ENCODE measurements at regions not wholly inside any gene's neighbourhood (a gene's known extent, or its start where the extent isn't known, plus 50 kb on each side); places are given as distances from the start of the nearest gene placed in this dataset.
A peak's percentile ranks its signal among the peaks of the same experiment; 100 is the strongest.
"Not testable (repeated sequence)": the region's sequence is repeated elsewhere in the genome, so short reads cannot be mapped to it uniquely, and the experiment has no call there.

DNA sequence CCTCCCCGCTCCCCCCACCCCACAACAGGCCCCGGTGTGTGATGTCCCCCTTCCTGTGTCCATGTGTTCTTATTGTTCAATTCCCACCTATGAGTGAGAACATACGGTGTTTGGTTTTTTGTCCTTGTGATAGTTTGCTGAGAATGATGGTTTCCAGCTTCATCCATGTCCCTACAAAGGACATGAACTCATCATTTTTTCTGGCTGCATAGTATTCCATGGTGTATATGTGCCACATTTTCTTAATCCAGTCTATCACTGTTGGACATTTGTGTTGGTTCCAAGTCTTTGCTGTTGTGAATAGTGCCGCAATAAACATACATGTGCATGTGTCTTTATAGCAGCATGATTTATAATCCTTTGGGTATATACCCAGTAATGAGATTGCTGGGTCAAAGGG is 104.3 kb downstream of the MTPN start:
- not testable (repeated sequence) for DNase-seq

DNA sequence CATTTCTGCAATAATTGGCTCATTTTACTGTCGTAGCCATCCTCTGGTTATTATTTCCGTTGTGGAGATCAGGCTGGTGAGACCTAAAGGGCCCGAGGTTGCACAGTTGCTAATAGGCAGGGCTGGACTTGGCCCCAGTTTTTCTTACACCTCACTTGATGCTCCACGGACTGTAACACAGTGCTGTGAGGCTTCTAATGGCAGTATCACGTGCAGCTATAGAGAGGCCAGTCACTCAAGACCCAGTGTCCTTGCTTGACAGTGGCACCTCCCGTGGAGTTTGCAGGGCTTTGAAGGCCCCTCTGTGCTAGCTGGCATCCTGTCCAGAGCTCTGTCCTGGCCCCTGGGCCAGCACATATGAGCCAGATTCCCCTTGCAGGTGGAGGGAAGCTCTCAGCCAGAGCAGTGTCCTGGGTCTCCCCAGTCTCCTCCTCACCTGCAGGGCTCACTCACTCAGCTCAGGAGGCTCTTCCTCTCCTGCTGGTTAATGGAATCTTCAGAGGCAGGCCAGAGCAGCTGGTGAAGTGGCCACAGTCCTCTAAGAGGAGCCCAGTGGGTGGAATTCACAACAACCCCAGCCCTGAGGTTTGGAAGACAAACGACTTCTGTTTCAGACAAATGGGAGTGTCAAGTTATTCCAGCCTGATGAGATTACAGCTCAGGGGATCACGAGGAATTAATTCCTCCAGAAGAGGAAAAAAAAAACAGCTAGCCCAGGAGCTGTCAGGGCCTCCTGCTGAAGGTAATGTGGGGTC is 114.2 kb upstream of the FAM180A start:
- no peak for DNase-seq

DNA sequence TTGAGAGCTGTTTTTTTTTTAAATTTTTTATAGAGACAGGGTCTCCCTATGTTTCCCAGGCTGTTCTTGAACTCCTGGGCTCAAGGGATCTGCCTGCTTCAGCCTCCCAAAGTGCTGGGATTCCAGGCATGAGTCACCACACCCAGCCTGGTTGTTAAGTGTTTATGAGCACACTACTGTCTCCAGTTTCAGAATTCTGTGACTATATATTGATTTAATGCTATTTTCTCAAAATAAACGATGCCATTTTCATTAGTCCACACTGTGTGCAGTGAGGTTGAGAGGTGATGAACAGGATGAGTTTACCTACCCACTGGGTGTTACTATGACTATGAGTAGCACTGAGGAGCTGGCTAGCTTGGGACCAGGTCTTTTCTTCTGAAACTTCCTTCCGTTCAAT is 110.9 kb upstream of the FAM180A start:
- peak; percentile 47 for DNase-seq

GRCh38 chr7:135858851-135859250 is 110.2 kb upstream of the FAM180A start:
- no peak for DNase-seq

GRCh38 chr7:135858379-135858778 is 109.8 kb upstream of the FAM180A start:
- no peak for DNase-seq

- no peak for DNase-seq
Measured at GRCh38 chr7:135857519-135858274, 109.1 kb upstream of the FAM180A start.

DNA sequence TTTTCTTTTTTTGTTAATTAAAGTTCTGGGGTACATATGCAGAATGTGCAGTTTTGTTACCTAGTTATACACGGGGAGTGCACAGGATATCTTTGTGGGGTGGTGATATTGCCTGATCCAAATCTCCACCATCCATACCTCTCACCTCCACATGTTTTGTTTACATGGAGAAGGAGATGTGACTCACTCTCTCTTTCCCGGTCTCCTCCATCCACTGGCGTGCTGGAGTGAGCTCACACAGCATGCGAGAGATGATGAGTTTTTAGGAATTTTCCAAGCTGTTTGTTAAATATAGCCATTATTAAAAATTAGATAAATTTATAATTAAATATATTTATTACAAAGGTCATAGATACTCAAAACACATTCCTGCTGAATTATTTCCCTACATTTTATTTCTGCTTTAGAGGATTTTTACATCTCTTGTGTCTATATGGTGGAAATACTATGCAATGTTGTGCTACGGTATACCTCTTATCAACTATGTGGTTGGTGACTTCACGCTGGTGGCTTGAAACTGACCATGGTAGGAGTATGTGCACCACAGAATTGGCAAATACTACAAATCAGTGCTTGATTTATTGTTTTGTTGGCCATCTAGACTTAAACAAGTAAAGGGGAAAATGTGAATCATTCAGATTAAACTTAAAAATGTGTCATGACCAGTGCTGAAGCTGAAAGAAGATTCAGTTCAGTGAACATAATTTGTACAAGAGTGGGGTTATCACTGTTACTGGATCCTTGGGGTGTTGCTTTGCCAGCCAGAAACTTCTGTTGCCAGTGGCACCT is 107.9 kb upstream of the FAM180A start:
- peak; percentile 77 for DNase-seq

DNA sequence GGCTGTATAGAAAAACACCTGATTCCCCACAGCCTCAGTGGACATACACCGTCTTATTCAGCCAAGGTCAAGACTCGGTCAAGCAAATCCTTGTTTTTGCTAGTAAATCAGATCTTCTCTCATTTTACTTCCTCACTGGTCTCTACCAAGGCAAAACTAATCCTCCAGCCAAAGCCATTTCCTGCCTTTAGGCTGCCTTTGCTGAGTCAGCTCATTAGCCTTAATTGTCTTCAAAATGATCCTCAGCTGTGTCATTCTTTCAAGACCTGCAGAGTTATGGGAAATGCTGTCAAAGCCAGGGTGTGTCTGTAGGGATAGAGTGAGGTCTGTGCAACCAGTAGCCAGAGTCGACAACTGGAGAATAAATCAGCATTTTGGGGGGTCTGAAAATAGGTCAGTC is 107.2 kb upstream of the FAM180A start:
- DNase-seq: peak; percentile 70

- peak; percentile 85 for DNase-seq
Measured at GRCh38 chr7:135853499-135853898, 104.9 kb upstream of the FAM180A start.

GRCh38 chr7:135853008-135853407 is 104.4 kb upstream of the FAM180A start:
- no peak for DNase-seq

DNA sequence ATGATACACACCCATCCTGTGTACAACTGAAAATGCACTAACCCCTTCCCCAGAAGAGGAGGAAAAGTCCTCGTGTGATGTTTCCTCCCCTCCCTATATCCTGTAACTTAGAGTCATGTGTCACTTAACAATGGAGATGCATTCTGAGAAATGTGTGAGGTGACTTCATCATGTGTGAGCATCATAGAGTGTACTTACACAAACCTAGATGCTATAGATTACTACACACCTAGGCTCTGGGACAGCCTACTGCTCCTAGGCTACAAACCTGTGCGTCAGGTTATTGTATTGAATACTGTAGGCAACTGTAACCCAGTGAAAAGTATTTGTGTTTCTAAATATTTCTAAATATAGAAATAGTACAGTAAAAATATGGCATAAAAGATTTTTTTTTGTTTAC is 98.6 kb upstream of the FAM180A start:
- DNase-seq: no peak

DNA sequence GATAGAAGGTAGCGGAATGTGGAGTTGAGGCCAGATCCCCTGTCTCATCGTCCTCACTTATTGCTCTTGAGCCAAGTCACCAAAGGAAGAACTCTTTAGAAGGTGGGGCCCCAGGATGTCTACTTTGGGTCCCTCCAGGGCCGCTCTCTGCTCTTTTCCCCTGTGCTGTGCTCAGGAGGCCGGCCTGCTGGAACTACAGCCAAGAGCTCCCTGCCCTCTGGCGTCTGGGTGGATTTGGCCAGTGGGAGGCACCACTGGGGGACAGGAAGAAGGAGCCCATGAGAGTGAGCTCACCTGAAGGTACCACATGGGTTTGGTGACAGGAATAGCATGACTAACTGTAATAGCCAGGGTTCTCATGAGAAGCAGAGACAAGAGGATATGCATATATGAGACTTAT is 97.7 kb upstream of the FAM180A start:
- no peak for DNase-seq

GRCh38 chr7:135845415-135846075 is 96.9 kb upstream of the FAM180A start:
- peak; percentile 15 for DNase-seq

DNA sequence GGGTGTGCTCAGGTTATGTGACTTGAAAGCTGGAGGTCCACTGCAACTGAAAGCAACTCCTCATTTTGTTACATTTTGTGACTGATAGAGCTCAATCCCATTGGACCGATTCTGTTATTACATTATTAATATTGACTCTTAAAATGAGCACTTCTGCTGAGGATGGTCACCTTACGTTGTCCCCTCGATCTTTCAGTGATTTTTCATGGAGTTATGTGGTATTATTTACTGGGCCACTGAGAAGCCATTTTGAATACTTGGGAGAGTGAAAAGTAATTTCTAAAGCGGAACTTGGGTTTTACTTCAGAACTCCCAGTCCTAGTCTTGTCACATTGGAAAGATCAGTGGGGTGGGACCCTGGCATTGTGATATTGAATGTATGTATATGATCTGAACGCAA is 96.3 kb upstream of the FAM180A start:
- DNase-seq: no peak

DNA sequence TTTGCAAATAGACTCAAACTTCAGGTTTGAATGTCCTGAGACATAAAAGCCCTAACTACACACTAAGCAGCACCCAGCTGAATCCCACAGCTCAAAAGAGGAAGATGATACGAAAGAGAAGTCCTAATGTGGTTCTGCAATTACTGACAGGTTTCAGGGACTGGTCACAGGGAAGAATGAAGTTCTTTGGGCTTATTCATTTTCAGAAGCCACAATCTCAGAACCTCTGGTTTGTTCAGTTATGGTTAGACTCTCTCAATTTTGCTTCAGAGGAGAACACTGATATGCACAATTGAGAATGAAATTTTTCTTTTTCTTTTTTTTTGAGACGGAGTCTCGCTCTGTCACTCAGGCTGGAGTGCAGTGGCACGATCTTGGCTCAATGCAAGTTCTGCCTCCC is 94.6 kb upstream of the FAM180A start:
- no peak for DNase-seq

DNA sequence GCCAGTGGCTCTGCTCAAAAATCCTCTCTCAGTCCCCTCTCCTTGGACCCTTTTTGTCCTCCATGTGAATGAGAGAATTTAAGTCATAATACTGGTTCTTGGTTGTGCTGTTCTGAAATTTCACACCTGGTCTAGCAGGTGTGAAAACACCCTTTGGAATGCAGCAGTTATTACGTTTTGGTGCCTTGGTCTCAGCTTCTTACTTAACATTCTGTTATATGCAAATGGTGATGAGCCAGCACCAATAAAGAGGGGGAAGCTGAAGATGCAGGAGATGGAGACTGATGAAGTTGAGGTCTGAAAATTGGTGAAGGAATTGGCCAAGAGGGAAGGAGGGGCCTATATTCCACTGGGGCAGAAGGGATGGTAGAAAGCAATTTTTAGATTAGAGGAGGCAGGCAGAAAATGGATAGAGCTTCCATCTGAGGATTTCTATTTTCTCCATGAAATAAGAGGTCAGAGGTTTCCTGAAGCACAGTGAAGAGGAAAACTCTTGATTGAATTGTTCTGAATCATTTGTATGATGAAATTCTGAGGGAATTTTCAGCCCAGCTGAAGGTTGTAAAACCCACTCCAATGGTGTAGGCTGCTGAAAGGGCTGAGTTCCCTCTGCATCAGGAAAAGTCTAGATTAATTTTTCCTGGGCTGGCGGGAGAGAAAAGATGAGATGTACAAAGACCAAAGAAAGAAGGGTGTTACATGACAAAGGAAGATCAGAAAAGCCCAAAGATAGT is 94.0 kb upstream of the FAM180A start:
- DNase-seq: peak; percentile 35

GRCh38 chr7:135840591-135840990 is 92.0 kb upstream of the FAM180A start:
- no peak for DNase-seq

DNA sequence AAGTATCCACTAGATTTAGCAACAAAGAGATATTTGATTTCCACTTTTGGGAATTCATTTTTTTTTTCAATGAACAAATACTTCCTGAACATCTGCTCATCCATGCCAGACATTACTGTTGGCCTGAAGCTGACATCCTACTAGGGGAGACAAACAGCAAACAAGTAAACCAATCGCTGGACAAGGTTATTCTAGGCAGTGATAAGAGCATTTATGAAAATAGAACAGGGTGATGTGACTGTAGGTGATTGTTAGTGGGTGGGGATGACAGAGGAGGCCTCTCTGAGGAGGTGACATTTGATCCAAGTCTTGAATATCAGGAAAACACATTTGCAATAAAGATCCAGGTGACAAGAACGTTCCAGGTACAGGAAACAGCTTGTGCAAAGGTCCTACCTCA is 89.1 kb upstream of the FAM180A start:
- no peak for DNase-seq

GRCh38 chr7:135834266-135834665 is 85.7 kb upstream of the FAM180A start:
- DNase-seq: no peak

GRCh38 chr7:135833642-135834041 is 85.0 kb upstream of the FAM180A start:
- no peak for DNase-seq

- no peak for DNase-seq
Measured at GRCh38 chr7:135831455-135832195, 83.0 kb upstream of the FAM180A start.

Measured in fibroblast of skin of abdomen (primary cell).